Caco-2 (cell line): ENCODE measurements at regions not wholly inside any gene's neighbourhood (a gene's known extent, or its start where the extent isn't known, plus 50 kb on each side); places are given as distances from the start of the nearest gene placed in this dataset.

Source experiments
- BruUV-seq: library from RNA; stranded (reverse); fragments of 400-500 nt; replicated peaks from 2 replicates; lab custom pipeline; 2021; lab: Mats Ljungman, UMichigan
- CTCF ChIA-PET: fragments of 300-600 bp; sonication (Branson Sonifier 250); formaldehyde crosslinking; loops from one replicate; lab custom pipeline; 2022; ENCODE audit warnings: antibody characterized with exemption; lab: Charles Lee
- POLR2A ChIA-PET: fragments of 300-600 bp; sonication (Branson Sonifier 250); formaldehyde crosslinking; loops from one replicate; lab custom pipeline; 2022; ENCODE audit warnings: antibody characterized with exemption; lab: Charles Lee
- DNase-seq, 2 experiments: peaks; one replicate each; pipeline versions ENCODE4 v3.0.0 to v3.0.0-alpha.2; 2020 to 2022
- H3K27me3 ChIP-seq: replicated peaks from 2 replicates; pipeline ENCODE4 v1.6.0; 2011; ENCODE audit warnings: low read length; ENCODE audit not compliant: control insufficient read depth, insufficient read depth
- H3K36me3 ChIP-seq: 2 replicates; pipeline ENCODE4 v1.5.1; 2011; ENCODE audit warnings: low read length; ENCODE audit not compliant: control insufficient read depth, insufficient read depth
- H3K4me1 ChIP-seq: fragments of 250-450 bp; sonication (Bioruptor Pico); 2 replicates; pipeline ENCODE4 v1.5.1; 2020; ENCODE audit warnings: mild to moderate bottlenecking
- H3K4me3 ChIP-seq: 2 replicates; pipeline ENCODE4 v1.5.1; 2011; ENCODE audit warnings: low read depth, mild to moderate bottlenecking, control low read depth, low read length
- H3K9me3 ChIP-seq: fragments of 250-450 bp; sonication (Bioruptor Pico); 2 replicates; pipeline ENCODE4 v1.5.1; 2020; ENCODE audit warnings: mild to moderate bottlenecking, moderate library complexity
- H3K27ac Mint-ChIP-seq: one replicate; pipeline ENCODE4 v1.8.0; 2022; ENCODE audit warnings: mixed read lengths; ENCODE audit not compliant: unreplicated experiment
- H3K27me3 Mint-ChIP-seq: one replicate; pipeline ENCODE4 v1.8.0; 2022; ENCODE audit warnings: mixed read lengths; ENCODE audit not compliant: insufficient read depth, unreplicated experiment
- H3K36me3 Mint-ChIP-seq: one replicate; pipeline ENCODE4 v1.8.0; 2022; ENCODE audit warnings: mild to moderate bottlenecking, mixed read lengths; ENCODE audit not compliant: insufficient read depth, unreplicated experiment
- H3K4me1 Mint-ChIP-seq: one replicate; pipeline ENCODE4 v1.8.0; 2022; ENCODE audit warnings: low read depth, mixed read lengths; ENCODE audit not compliant: unreplicated experiment
- H3K4me3 Mint-ChIP-seq: one replicate; pipeline ENCODE4 v1.8.0; 2022; ENCODE audit warnings: mild to moderate bottlenecking, moderate library complexity, mixed read lengths; ENCODE audit not compliant: unreplicated experiment
- H3K9me3 Mint-ChIP-seq: one replicate; pipeline ENCODE4 v1.8.0; 2022; ENCODE audit warnings: mixed read lengths; ENCODE audit not compliant: unreplicated experiment
- CTCF ChIP-seq, 2 experiments: fragments of 200-600 bp in 1 of 2; IDR thresholded peaks; 1 replicate in 1 of 2; 2 replicates in 1 of 2; pipeline versions ENCODE4 v1.5.1 to v1.8.0; 2011 to 2022; ENCODE audit warnings: antibody characterized with exemption in 1 of 2, control low read depth in 1 of 2, inconsistent platforms in 1 of 2, low read depth in 1 of 2, low read length in 1 of 2, mild to moderate bottlenecking in 1 of 2, moderate library complexity in 1 of 2; ENCODE audit not compliant: insufficient read depth in 1 of 2, severe bottlenecking in 1 of 2, unreplicated experiment in 1 of 2
- intact Hi-C: fragments of 100-400 bp; cut with micrococcal nuclease; formaldehyde crosslinking; loops from one replicate; pipeline ENCODE4 v1.10.0; 2022; ENCODE audit not compliant: unreplicated experiment

GRCh38 chr19:32091241-32091640 is 254.2 kb upstream of the ZNF507 start:
- ChIA-PET CTCF (no interaction called here), POLR2A (no interaction called here)
- BruUV-seq: no TSS peak
- Histone ChIP-seq H3K4me3 (no peak overlapping the region), H3K4me1 (no peaks in the 10 kb centered on the region), H3K9me3 (no peaks in the 10 kb centered on the region), H3K27me3 (no peaks in the 10 kb centered on the region), H3K36me3 (no peaks in the 10 kb centered on the region)
- no peaks in the 10 kb centered on the region for H3K4me1 Mint-ChIP-seq
- peaks cover 19% of the 10 kb centered on the region for H3K27me3 Mint-ChIP-seq
- no peak for TF ChIP-seq CTCF (IDR thresholded peaks at IDR 0.05; ENCODE audit: insufficient read depth in 1 of 2, low read depth in 1 of 2, low read length in 1 of 2, severe bottlenecking in 1 of 2, unreplicated experiment in 1 of 2)
- intact Hi-C loops: no loop called here
- no peak for DNase-seq
- H3K9me3 Mint-ChIP-seq: peaks cover 10% of the 10 kb centered on the region
- no peak overlapping the region for H3K4me3 Mint-ChIP-seq
- H3K36me3 Mint-ChIP-seq: no peaks in the 10 kb centered on the region
- H3K27ac Mint-ChIP-seq: no peak overlapping the region

- Mint-ChIP-seq H3K4me1 (no peaks in the 10 kb centered on the region), H3K9me3 (peaks cover 35% of the 10 kb centered on the region), H3K27me3 (peaks cover 16% of the 10 kb centered on the region), H3K4me3 (no peak overlapping the region), H3K36me3 (no peaks in the 10 kb centered on the region), H3K27ac (no peak overlapping the region)
- intact Hi-C loops: no loop called here
- H3K4me1 ChIP-seq: no peaks in the 10 kb centered on the region
- no peak for TF ChIP-seq CTCF (IDR thresholded peaks at IDR 0.05; ENCODE audit: insufficient read depth in 1 of 2, low read depth in 1 of 2, low read length in 1 of 2, severe bottlenecking in 1 of 2, unreplicated experiment in 1 of 2)
- H3K9me3 ChIP-seq: 0 out of 2 replicates have a peak, but pooled peaks cover 6% of the 10 kb centered on the region
- H3K4me3 ChIP-seq: no peak overlapping the region
- no peaks in the 10 kb centered on the region for H3K36me3 ChIP-seq
- CTCF ChIA-PET: no interaction called here
- BruUV-seq: no TSS peak
- H3K27me3 ChIP-seq: no peaks in the 10 kb centered on the region
- no peak for DNase-seq
- POLR2A ChIA-PET: no interaction called here
These were observed 248.4 kb upstream of the ZNF507 start for GRCh38 chr19:32097011-32097410.

- no peak for DNase-seq
- Mint-ChIP-seq H3K27me3 (peaks cover 16% of the 10 kb centered on the region), H3K9me3 (peaks cover 35% of the 10 kb centered on the region), H3K4me3 (no peak overlapping the region), H3K36me3 (no peaks in the 10 kb centered on the region), H3K4me1 (no peaks in the 10 kb centered on the region), H3K27ac (no peak overlapping the region)
- Histone ChIP-seq H3K36me3 (no peaks in the 10 kb centered on the region), H3K4me3 (no peak overlapping the region), H3K9me3 (0 out of 2 replicates have a peak, but pooled peaks cover 6% of the 10 kb centered on the region), H3K4me1 (no peaks in the 10 kb centered on the region), H3K27me3 (no peaks in the 10 kb centered on the region)
- BruUV-seq: no TSS peak
- POLR2A ChIA-PET: no interaction called here
- intact Hi-C loops: no loop called here
- CTCF ChIA-PET: no interaction called here
- TF ChIP-seq CTCF (IDR thresholded peaks at IDR 0.05; ENCODE audit: insufficient read depth in 1 of 2, low read depth in 1 of 2, low read length in 1 of 2, severe bottlenecking in 1 of 2, unreplicated experiment in 1 of 2): no peak
These were observed 247.8 kb upstream of the ZNF507 start for GRCh38 chr19:32097620-32098019.
